Hindlimb muscle (tissue), 1 donor: ENCODE measurements at regions not wholly inside any gene's neighbourhood (a gene's known extent, or its start where the extent isn't known, plus 50 kb on each side); places are given as distances from the start of the nearest gene placed in this dataset.

Experiments
- DNase-seq: peaks from one replicate; pipeline ENCODE4 v3.0.0-alpha.2; 2013

GRCh38 chrX:100120956-100121355 lies 289.1 kb downstream of the PCDH19 start:
- no peak for DNase-seq

- DNase-seq, result no peak
These were observed 311.3 kb downstream of the PCDH19 start for GRCh38 chrX:100098660-100099375.

- no peak for DNase-seq
These were observed 319.1 kb downstream of the PCDH19 start for GRCh38 chrX:100090931-100091330.

- no peak for DNase-seq
These were observed 320.3 kb downstream of the PCDH19 start for GRCh38 chrX:100089724-100090123.

- DNase-seq, result no peak
These were observed 324.2 kb downstream of the PCDH19 start for GRCh38 chrX:100085846-100086245.

GRCh38 chrX:100083211-100083610 lies 326.9 kb downstream of the PCDH19 start:
- DNase-seq, result no peak

- no peak for DNase-seq
These were observed 328.6 kb downstream of the PCDH19 start for GRCh38 chrX:100081503-100081902.

GRCh38 chrX:100076031-100076430 lies 334.0 kb downstream of the PCDH19 start:
- no peak for DNase-seq

- DNase-seq, result peak; percentile 49
These were observed 337.7 kb downstream of the PCDH19 start for GRCh38 chrX:100072336-100072735.

- DNase-seq, result no peak
These were observed 339.7 kb downstream of the PCDH19 start for GRCh38 chrX:100070334-100070849.

GRCh38 chrX:100048156-100048555 lies 361.9 kb downstream of the PCDH19 start:
- DNase-seq, result no peak
